Stimulated activated naive B cell treated with anti-CD40 and anti-IgM and Interleukin-4, amounts not matched to agents 10 μg/mL and 1 μg/mL and 100 μg/mL, for 72 hours (primary cell): ENCODE measurements at regions not wholly inside any gene's neighbourhood (a gene's known extent, or its start where the extent isn't known, plus 50 kb on each side); places are given as distances from the start of the nearest gene placed in this dataset.

Source experiments
- ATAC-seq, 2 donors: fragments of 150-1000 bp; cut with Tn5 transposase; replicated peaks; 2 replicates each; pipeline ENCODE4 v1.10.0; 2021; ENCODE audit warnings: moderate library complexity in 1 of 2
- DNase-seq: peaks from one replicate; pipeline ENCODE4 v3.0.0; 2021
- H3K27ac Mint-ChIP-seq: one replicate; pipeline ENCODE4 v1.8.0; 2022; ENCODE audit warnings: mild to moderate bottlenecking, mixed read lengths
- H3K27me3 Mint-ChIP-seq, 2 donors: one replicate each; pipeline ENCODE4 v1.8.0; 2022; ENCODE audit warnings: mixed read lengths in 2 of 2
- H3K36me3 Mint-ChIP-seq, 2 donors: one replicate each; pipeline ENCODE4 v1.8.0; 2022; ENCODE audit warnings: mixed read lengths in 2 of 2, mild to moderate bottlenecking in 1 of 2
- H3K4me1 Mint-ChIP-seq, 2 donors: one replicate each; pipeline ENCODE4 v1.8.0; 2022; ENCODE audit warnings: mixed read lengths in 2 of 2, mild to moderate bottlenecking in 1 of 2
- H3K4me3 Mint-ChIP-seq, 2 donors: one replicate each; pipeline ENCODE4 v1.8.0; 2022; ENCODE audit warnings: mild to moderate bottlenecking in 2 of 2, mixed read lengths in 2 of 2, moderate library complexity in 1 of 2
- H3K9me3 Mint-ChIP-seq, 2 donors: one replicate each; pipeline ENCODE4 v1.8.0; 2022; ENCODE audit warnings: mixed read lengths in 2 of 2, mild to moderate bottlenecking in 1 of 2

DNA sequence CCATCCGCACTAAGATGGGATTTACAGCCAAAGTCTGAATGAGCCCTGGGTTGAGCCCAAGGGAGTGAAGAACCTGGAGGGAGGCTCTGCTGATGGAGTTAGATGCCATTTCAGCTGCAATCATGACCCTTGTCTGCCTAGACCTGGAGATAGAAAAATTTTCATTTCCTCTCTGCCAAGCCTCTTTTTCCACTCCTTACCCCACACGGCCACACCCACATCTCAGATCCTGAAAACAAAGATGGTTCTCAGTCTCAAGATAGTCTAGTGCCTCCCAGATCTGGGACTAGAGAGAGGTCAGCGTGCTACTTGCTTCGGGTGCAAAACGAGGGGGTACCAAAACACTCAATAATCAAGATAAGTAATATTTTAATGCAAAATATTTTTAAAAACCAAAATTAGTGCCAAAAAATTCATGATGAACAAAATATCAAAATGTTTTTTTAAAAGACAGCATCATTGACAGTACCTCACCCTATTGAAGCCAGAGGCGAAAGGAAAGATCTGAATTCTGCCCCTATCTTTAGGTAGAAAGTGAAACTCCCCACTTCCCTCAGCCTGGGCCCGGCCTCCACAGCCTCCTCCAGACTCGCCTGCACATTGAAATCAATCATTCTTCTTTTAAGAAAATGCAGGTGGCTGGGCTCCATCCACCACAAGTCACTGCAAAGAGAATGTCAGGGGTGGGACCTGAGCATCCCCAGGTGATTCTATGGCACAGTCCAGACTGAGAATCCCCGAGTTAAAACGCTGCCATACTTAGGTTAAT, 57.8 kb upstream of the GPR45 start:
- peak overlapping the region in 1 of 2 donors; percentile 25 for H3K4me3 Mint-ChIP-seq
- H3K27me3 Mint-ChIP-seq: peaks cover 3 to 23% of the 10 kb centered on the region in 2 donors
- DNase-seq (no peak), ATAC-seq (peak; percentile 86)
- H3K9me3 Mint-ChIP-seq: no peaks in the 10 kb centered on the region
- H3K4me1 Mint-ChIP-seq: peaks cover 14 to 31% of the 10 kb centered on the region in 2 donors
- no peak overlapping the region for H3K27ac Mint-ChIP-seq
- H3K36me3 Mint-ChIP-seq: no peaks in the 10 kb centered on the region

DNA sequence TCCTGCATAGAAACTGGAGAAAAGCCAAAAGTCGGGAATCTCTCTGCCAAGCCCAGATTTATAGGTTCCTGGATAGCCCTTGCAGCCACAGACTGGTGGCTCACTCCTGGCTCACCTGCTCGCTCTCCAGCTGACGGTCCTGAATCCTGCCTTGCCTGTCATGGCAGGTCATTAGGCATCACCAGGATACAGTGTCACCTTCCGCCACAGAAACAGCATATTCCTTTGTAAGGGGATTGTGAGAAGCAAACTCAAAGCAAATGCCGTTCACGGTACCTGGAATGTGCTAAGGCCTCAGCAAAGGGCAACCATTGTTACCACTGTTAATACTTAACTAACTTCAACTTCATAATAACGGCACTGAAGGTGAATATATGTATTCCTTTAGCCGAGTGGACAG, 57.1 kb upstream of the GPR45 start:
- ATAC-seq (no peak), DNase-seq (no peak)
- Mint-ChIP-seq H3K27me3 (peaks cover 3 to 23% of the 10 kb centered on the region in 2 donors), H3K9me3 (peaks cover 0 to 3% of the 10 kb centered on the region in 2 donors), H3K4me1 (peaks cover 14 to 31% of the 10 kb centered on the region in 2 donors), H3K36me3 (peaks cover 0 to 3% of the 10 kb centered on the region in 2 donors), H3K4me3 (no peak overlapping the region), H3K27ac (no peak overlapping the region)

DNA sequence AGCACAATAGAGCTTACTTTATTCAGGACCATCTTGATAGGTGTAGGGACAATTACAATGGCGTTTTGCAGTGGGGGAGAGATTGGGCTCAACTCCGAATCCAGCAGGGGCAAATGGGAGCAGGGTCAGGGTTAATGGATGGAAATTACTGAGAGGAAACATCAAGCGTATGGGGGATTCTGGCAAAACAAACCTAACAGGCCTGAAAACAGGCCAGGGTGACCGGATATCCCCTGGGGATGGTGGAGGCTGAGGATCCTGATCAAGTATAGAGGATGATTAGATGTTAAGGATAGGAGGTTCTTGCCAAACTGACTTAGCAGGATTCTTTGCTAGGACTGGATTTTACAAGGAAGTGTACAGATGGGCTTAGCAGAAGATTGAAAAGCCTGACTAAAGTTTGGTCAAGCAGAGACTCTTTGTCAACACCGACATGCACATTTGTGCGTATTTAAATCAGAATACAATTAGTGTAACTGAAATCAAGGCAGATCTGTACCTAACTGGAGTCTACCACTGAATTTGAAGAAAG, 54.5 kb upstream of the GPR45 start:
- peaks cover 0 to 11% of the 10 kb centered on the region in 2 donors for H3K9me3 Mint-ChIP-seq
- peaks cover 5 to 34% of the 10 kb centered on the region in 2 donors for H3K27me3 Mint-ChIP-seq
- H3K4me3 Mint-ChIP-seq: no peak overlapping the region
- peaks cover 11 to 15% of the 10 kb centered on the region in 2 donors for H3K4me1 Mint-ChIP-seq
- H3K36me3 Mint-ChIP-seq: peaks cover 7 to 8% of the 10 kb centered on the region in 2 donors
- no peak for ATAC-seq
- no peak overlapping the region for H3K27ac Mint-ChIP-seq
- no peak for DNase-seq

DNA sequence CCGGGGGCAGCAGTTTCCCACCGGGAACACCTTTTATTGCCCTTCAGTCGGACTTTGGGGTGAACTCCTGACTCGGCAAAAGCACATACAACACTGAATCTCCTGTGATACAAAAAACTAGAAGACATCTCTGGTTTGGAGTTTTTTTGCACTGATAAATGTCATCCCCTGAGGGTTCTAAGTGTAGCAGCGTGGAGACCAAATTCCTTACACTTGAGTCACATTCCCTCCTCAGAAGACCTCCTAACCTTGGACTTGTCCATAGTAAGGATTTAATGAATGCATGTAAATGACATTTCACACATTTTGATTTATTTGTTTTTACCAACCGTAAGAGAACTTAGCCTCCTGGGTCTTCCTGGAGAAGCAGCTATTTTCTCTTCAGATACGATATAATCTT, 54.0 kb upstream of the GPR45 start:
- peaks cover 5 to 35% of the 10 kb centered on the region in 2 donors for H3K27me3 Mint-ChIP-seq
- DNase-seq (no peak), ATAC-seq (no peak)
- peaks cover 0 to 11% of the 10 kb centered on the region in 2 donors for H3K9me3 Mint-ChIP-seq
- H3K4me3 Mint-ChIP-seq: no peak overlapping the region
- H3K36me3 Mint-ChIP-seq: peaks cover 7 to 8% of the 10 kb centered on the region in 2 donors
- H3K4me1 Mint-ChIP-seq: peaks cover 11 to 15% of the 10 kb centered on the region in 2 donors
- H3K27ac Mint-ChIP-seq: no peak overlapping the region

DNA sequence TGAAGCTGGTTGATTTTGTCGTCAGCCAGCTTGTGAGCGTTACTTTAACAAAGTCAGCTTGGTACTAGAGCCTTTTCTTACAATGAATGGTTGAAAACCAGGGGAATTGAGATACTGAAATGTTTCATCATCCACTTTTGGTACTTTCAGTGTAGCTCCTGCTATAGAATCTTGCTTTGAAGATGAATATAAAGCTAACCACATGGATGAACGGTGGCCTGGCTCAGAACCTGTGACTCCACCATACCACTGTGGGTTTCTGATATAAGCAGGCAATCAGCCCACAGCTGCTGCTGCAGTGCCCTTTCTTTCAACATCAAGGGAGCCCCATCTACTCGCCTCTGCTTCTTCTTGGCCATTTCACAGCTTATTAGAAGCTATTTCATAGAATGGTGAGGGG, 53.2 kb upstream of the GPR45 start:
- Mint-ChIP-seq H3K9me3 (peaks cover 0 to 11% of the 10 kb centered on the region in 2 donors), H3K27ac (no peak overlapping the region), H3K27me3 (peaks cover 5 to 35% of the 10 kb centered on the region in 2 donors), H3K4me1 (peaks cover 6 to 10% of the 10 kb centered on the region in 2 donors), H3K36me3 (peaks cover 7 to 8% of the 10 kb centered on the region in 2 donors), H3K4me3 (no peak overlapping the region)
- DNase-seq (no peak), ATAC-seq (peak in 1 of 2 donors; percentile 9)
